HG02938 (cell line): ENCODE measurements at regions not wholly inside any gene's neighbourhood (a gene's known extent, or its start where the extent isn't known, plus 50 kb on each side); places are given as distances from the start of the nearest gene placed in this dataset.

Experiments used
- ATAC-seq: cut with Tn5 transposase; IDR thresholded peaks from one replicate; pipeline ENCODE4 v1.9.1; 2021; ENCODE audit warnings: mild to moderate bottlenecking, moderate library complexity; ENCODE audit not compliant: unreplicated experiment

- peak; percentile 67 for ATAC-seq
Observed at GRCh38 chrX:39204945-39205344, 403.7 kb downstream of the MID1IP1 start.

- ATAC-seq: no peak
Observed at GRCh38 chrX:39205467-39205866, 404.2 kb downstream of the MID1IP1 start.

- no peak for ATAC-seq
Observed at GRCh38 chrX:39206399-39207145, 405.3 kb downstream of the MID1IP1 start.

GRCh38 chrX:39211501-39211900 lies 410.2 kb downstream of the MID1IP1 start:
- no peak for ATAC-seq

- ATAC-seq: no peak
Observed at GRCh38 chrX:39212456-39212855, 411.2 kb downstream of the MID1IP1 start.

- ATAC-seq: no peak
Observed at GRCh38 chrX:39214387-39215126, 413.3 kb downstream of the MID1IP1 start.

GRCh38 chrX:39220952-39221351 lies 419.7 kb downstream of the MID1IP1 start:
- ATAC-seq: no peak

- ATAC-seq: no peak
Observed at GRCh38 chrX:39222346-39223113, 421.3 kb downstream of the MID1IP1 start.

- ATAC-seq: no peak
Observed at GRCh38 chrX:39226251-39226650, 425.0 kb downstream of the MID1IP1 start.

- no peak for ATAC-seq
Observed at GRCh38 chrX:39227371-39227770, 426.1 kb downstream of the MID1IP1 start.

- no peak for ATAC-seq
Observed at GRCh38 chrX:39238006-39238405, 436.7 kb downstream of the MID1IP1 start.

- ATAC-seq: no peak
Observed at GRCh38 chrX:39242187-39242586, 440.9 kb downstream of the MID1IP1 start.

- no peak for ATAC-seq
Observed at GRCh38 chrX:39244147-39244546, 442.9 kb downstream of the MID1IP1 start.

- ATAC-seq: no peak
Observed at GRCh38 chrX:39245024-39245423, 443.8 kb downstream of the MID1IP1 start.

GRCh38 chrX:39247536-39247935 lies 446.3 kb downstream of the MID1IP1 start:
- no peak for ATAC-seq

- ATAC-seq: no peak
Observed at GRCh38 chrX:39248330-39248729, 447.1 kb downstream of the MID1IP1 start.

- no peak for ATAC-seq
Observed at GRCh38 chrX:39249999-39250398, 448.7 kb downstream of the MID1IP1 start.

- no peak for ATAC-seq
Observed at GRCh38 chrX:39251995-39252394, 450.7 kb downstream of the MID1IP1 start.

- no peak for ATAC-seq
Observed at GRCh38 chrX:39253551-39253950, 452.3 kb downstream of the MID1IP1 start.

GRCh38 chrX:39258331-39258730 lies 457.1 kb downstream of the MID1IP1 start:
- ATAC-seq: no peak

- no peak for ATAC-seq
Observed at GRCh38 chrX:39260965-39261364, 459.7 kb downstream of the MID1IP1 start.
